ENCODE measurements at regions not wholly inside any gene's neighbourhood (a gene's known extent, or its start where the extent isn't known, plus 50 kb on each side); places are given as distances from the start of the nearest gene placed in this dataset.

- TF ChIP-seq, protein P1, sequence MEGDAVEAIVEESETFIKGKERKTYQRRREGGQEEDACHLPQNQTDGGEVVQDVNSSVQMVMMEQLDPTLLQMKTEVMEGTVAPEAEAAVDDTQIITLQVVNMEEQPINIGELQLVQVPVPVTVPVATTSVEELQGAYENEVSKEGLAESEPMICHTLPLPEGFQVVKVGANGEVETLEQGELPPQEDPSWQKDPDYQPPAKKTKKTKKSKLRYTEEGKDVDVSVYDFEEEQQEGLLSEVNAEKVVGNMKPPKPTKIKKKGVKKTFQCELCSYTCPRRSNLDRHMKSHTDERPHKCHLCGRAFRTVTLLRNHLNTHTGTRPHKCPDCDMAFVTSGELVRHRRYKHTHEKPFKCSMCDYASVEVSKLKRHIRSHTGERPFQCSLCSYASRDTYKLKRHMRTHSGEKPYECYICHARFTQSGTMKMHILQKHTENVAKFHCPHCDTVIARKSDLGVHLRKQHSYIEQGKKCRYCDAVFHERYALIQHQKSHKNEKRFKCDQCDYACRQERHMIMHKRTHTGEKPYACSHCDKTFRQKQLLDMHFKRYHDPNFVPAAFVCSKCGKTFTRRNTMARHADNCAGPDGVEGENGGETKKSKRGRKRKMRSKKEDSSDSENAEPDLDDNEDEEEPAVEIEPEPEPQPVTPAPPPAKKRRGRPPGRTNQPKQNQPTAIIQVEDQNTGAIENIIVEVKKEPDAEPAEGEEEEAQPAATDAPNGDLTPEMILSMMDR (IDR thresholded peaks at IDR 0.05; ENCODE audit: poor library complexity) = no peak
- TF ChIP-seq EZH2phosphoT487 (IDR thresholded peaks at IDR 0.05; ENCODE audit: low read depth, severe bottlenecking, unreplicated experiment) (no peak), EZH2 (IDR thresholded peaks at IDR 0.05; ENCODE audit: borderline replicate concordance) (no peak)
Observed at GRCh38 chrX:87901060-87901459, 383.5 kb downstream of the KLHL4 start.
